ENCODE measurements at regions not wholly inside any gene's neighbourhood (a gene's known extent, or its start where the extent isn't known, plus 50 kb on each side); places are given as distances from the start of the nearest gene placed in this dataset.

GRCh38 chrX:42463706-42464490 is 314.1 kb downstream of the PPP1R2C start:
- H3K27me3 ChIP-seq: no peaks in the 10 kb centered on the region
- no peak overlapping the region for H3K4me3 ChIP-seq
- H3K36me3 ChIP-seq: no peaks in the 10 kb centered on the region
- H3K4me1 ChIP-seq: no peaks in the 10 kb centered on the region
- H3K9me3 ChIP-seq (replicated peaks): no peaks in the 10 kb centered on the region
- DNase-seq: no peak
- no peak overlapping the region for H3K27ac ChIP-seq

DNA sequence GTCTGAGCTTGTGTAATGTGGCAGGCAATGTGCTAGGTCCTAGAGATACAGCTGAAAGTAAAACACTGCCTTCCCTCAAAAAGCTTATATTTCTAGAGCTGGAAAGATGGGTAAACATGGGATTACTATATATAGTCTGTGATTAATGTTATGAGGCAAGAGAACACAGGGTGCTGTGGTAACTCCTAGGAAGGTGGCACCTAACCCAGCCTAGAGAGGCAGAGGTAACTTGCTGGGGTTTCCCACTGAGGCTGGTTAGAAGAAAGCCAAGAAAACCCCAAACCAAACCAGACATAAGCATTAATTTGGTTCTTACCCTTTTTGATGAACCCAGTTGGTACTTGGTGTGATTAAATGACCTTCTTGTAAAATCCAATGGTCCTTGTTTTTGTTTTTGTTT is 315.0 kb downstream of the PPP1R2C start:
- no peaks in the 10 kb centered on the region for H3K27me3 ChIP-seq
- no peak overlapping the region for H3K4me3 ChIP-seq
- H3K9me3 ChIP-seq (replicated peaks): no peaks in the 10 kb centered on the region
- no peaks in the 10 kb centered on the region for H3K4me1 ChIP-seq
- no peaks in the 10 kb centered on the region for H3K36me3 ChIP-seq
- H3K27ac ChIP-seq: no peak overlapping the region
- DNase-seq: no peak

DNA sequence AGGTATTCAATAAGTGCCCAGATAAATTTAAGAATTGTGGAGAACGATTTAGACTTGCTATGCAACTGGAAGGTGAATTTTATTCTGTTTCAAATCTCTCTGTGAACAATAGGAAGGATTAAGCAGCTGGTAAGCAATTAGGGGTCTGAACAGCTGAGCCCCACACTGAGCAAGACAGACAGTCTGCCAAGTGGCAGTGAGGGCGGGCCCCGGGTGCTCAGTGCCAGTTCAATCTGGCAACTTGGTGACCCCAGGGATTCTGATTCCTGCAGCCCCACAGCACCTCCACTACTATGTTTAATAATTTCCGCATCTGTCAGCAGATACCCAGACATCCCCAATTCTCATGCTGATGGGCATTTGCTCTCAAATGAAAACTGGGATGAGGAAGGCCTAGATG is 317.3 kb downstream of the PPP1R2C start:
- Histone ChIP-seq H3K4me3 (no peak overlapping the region), H3K27me3 (no peaks in the 10 kb centered on the region), H3K9me3 (replicated peaks) (no peaks in the 10 kb centered on the region), H3K36me3 (no peaks in the 10 kb centered on the region), H3K27ac (no peak overlapping the region), H3K4me1 (no peaks in the 10 kb centered on the region)
- peak; percentile 5 to 21 for DNase-seq

DNA sequence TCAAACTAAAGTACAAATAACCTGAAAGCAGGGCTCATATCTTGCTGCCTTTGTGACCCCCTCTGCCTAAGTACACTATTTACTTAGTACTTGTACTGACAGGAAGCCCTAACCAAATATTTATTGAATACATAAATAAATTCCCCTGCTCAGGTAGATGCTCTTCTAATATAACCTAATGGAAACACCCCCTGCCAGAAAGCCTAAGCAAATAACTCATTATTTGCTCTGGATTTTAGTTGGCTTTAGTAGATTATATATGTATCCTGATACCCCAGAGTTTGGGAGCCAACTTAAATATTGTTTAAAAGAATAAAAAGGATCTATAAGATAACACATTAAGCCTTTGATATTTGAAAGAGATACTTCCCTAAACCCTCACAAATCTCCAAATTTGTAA is 318.2 kb downstream of the PPP1R2C start:
- H3K27ac ChIP-seq: no peak overlapping the region
- no peaks in the 10 kb centered on the region for H3K27me3 ChIP-seq
- H3K4me3 ChIP-seq: no peak overlapping the region
- no peaks in the 10 kb centered on the region for H3K36me3 ChIP-seq
- no peaks in the 10 kb centered on the region for H3K4me1 ChIP-seq
- H3K9me3 ChIP-seq (replicated peaks): no peaks in the 10 kb centered on the region
- no peak for DNase-seq

DNA sequence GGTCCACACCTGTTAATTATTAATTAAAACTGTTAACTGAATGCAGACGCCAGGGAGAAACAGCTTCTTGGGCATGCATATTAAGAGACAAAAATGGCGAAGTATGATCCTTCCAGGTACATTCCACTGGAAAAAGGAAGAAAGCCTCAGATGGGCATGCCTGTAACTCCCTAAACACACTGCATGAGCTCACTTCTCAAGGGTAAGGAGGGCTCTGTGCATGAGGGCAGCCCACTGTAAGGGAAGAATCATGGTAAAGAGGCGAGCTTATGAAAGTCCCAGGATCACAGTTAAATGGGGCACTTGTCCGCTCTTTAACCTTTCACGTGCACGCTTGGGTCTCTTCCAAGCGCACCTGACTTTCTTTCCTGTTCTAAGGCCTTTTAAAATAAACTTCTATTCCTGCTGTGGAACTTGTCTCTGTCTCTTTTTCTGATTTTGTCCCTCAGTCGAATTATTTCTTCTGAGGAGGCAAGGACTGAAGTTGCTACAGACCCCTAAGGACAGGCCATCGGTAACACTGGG is 321.7 kb downstream of the PPP1R2C start:
- H3K4me1 ChIP-seq: no peaks in the 10 kb centered on the region
- no peaks in the 10 kb centered on the region for H3K36me3 ChIP-seq
- DNase-seq: no peak
- no peak overlapping the region for H3K4me3 ChIP-seq
- H3K27ac ChIP-seq: no peak overlapping the region
- H3K9me3 ChIP-seq (replicated peaks): no peaks in the 10 kb centered on the region
- no peaks in the 10 kb centered on the region for H3K27me3 ChIP-seq

DNA sequence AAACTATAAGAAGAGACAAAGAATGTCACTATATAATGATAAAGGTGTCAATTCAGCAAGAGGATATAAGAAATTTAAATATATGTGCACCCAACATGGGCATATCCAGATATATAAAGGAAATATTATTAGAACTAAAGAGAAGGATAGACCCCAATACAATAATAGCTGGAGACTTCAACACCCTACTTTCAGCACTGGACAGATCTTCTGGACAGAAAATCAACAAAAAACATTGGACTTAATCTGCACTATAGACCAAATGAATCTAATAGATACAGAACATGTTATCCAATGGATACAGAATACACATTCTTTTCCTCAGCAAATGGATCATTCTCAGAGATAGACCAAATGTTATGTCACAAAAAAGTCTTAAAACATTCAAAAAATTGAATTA is 327.7 kb downstream of the PPP1R2C start:
- Histone ChIP-seq H3K9me3 (replicated peaks) (no peaks in the 10 kb centered on the region), H3K27me3 (no peaks in the 10 kb centered on the region), H3K4me3 (no peak overlapping the region), H3K4me1 (no peaks in the 10 kb centered on the region), H3K36me3 (no peaks in the 10 kb centered on the region), H3K27ac (no peak overlapping the region)
- DNase-seq: no peak

DNA sequence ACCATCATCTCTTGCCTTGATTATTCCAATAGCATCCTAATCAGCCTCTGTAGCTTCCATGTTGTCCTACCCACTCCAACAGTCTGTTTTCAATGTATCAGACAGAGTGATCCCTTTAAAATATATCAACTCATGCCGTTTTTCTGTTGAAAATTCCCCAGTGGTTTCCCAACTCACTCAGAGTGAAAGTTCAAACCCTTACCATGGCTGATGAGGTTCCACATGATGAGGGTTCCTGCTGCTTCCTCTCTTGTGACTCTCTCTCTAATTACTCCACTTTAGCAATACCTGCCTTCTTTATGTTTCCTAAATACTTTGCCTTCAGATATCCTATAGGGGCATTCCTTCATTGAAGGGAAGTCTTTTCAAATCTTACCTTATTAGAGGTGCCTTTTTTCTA is 334.7 kb downstream of the PPP1R2C start:
- Histone ChIP-seq H3K9me3 (replicated peaks) (no peaks in the 10 kb centered on the region), H3K4me3 (no peak overlapping the region), H3K36me3 (no peaks in the 10 kb centered on the region), H3K27ac (no peak overlapping the region), H3K27me3 (no peaks in the 10 kb centered on the region), H3K4me1 (no peaks in the 10 kb centered on the region)
- no peak for DNase-seq

DNA sequence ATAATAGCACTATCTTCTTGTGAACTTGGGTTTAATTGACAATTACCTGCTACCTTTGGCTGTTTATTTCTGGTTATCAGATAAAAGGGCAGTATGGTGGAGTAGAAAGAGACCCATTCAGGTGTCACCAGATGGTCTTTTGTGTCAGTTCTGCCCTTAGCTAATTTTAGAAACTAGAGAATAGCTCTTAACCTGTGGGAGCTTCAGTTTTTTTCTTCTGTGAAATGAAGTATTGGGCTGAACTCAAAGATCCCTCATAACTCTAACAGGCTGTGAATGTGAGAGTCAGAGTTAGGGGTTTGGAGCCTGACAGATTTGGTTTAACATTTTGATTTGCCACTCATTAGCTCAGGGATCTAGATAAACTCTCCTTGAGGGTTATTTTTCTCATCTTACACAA is 335.2 kb downstream of the PPP1R2C start:
- no peaks in the 10 kb centered on the region for H3K27me3 ChIP-seq
- H3K4me1 ChIP-seq: no peaks in the 10 kb centered on the region
- H3K36me3 ChIP-seq: no peaks in the 10 kb centered on the region
- no peak overlapping the region for H3K27ac ChIP-seq
- H3K4me3 ChIP-seq: no peak overlapping the region
- no peak for DNase-seq
- H3K9me3 ChIP-seq (replicated peaks): no peaks in the 10 kb centered on the region

DNA sequence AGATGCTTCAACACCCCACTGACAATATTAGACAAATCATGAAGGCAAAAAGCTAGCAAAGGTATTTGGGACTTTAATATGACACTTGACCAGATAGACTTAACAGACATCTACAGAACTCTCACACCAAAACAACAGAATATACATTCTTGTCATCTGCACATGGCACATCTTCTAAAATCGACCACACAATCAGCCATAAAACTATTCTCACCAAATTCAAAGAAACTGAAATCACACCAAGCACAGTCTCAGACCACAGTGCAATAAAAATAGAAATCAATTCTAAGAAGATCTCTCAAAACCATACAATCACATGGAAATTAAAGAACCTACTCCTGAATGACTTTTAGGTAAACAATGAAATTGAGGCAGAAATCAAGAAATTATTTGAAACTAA is 340.8 kb downstream of the PPP1R2C start:
- no peak for DNase-seq
- no peaks in the 10 kb centered on the region for H3K4me1 ChIP-seq
- no peak overlapping the region for H3K4me3 ChIP-seq
- no peak overlapping the region for H3K27ac ChIP-seq
- no peaks in the 10 kb centered on the region for H3K9me3 ChIP-seq (replicated peaks)
- H3K27me3 ChIP-seq: no peaks in the 10 kb centered on the region
- H3K36me3 ChIP-seq: no peaks in the 10 kb centered on the region

GRCh38 chrX:42434458-42435166 is 343.4 kb downstream of the PPP1R2C start:
- Histone ChIP-seq H3K4me3 (no peak overlapping the region), H3K9me3 (replicated peaks) (no peaks in the 10 kb centered on the region), H3K4me1 (no peaks in the 10 kb centered on the region), H3K36me3 (no peaks in the 10 kb centered on the region), H3K27me3 (no peaks in the 10 kb centered on the region), H3K27ac (no peak overlapping the region)
- DNase-seq: no peak

GRCh38 chrX:42432552-42432951 is 345.4 kb downstream of the PPP1R2C start:
- no peak overlapping the region for H3K27ac ChIP-seq
- no peak overlapping the region for H3K4me3 ChIP-seq
- no peaks in the 10 kb centered on the region for H3K4me1 ChIP-seq
- no peaks in the 10 kb centered on the region for H3K9me3 ChIP-seq (replicated peaks)
- H3K36me3 ChIP-seq: no peaks in the 10 kb centered on the region
- DNase-seq: no peak
- no peaks in the 10 kb centered on the region for H3K27me3 ChIP-seq

DNA sequence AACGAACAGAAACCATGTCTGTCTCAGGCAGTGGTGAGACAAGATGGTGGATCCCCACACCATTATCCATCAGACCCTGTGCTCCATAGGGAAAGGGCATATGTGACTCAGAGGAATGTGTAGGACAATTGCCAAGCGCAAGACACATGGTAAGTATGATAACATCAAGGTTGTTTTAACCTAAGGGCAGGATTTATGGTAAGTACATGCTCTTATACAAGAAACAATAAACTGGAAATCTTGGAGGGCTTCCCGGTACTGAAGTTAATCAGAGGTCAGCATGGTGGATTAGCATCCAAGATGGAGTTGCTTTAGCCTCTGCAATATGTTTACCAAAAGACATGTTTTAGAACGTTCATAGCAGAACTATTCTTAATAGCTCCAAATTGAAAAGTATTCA is 355.0 kb downstream of the PPP1R2C start:
- no peaks in the 10 kb centered on the region for H3K4me1 ChIP-seq
- peak; percentile 53 to 71 for DNase-seq
- peak overlapping the region; percentile 3; the same call in 1 of the 2 replicates for H3K27ac ChIP-seq
- H3K9me3 ChIP-seq (replicated peaks): no peaks in the 10 kb centered on the region
- H3K4me3 ChIP-seq: no peak overlapping the region
- no peaks in the 10 kb centered on the region for H3K27me3 ChIP-seq
- H3K36me3 ChIP-seq: no peaks in the 10 kb centered on the region

- no peak for DNase-seq
- Histone ChIP-seq H3K4me3 (no peak overlapping the region), H3K36me3 (no peaks in the 10 kb centered on the region), H3K9me3 (replicated peaks) (no peaks in the 10 kb centered on the region), H3K4me1 (no peaks in the 10 kb centered on the region), H3K27ac (no peak overlapping the region), H3K27me3 (no peaks in the 10 kb centered on the region)
Measured at GRCh38 chrX:42420426-42420825, 357.5 kb downstream of the PPP1R2C start.

DNA sequence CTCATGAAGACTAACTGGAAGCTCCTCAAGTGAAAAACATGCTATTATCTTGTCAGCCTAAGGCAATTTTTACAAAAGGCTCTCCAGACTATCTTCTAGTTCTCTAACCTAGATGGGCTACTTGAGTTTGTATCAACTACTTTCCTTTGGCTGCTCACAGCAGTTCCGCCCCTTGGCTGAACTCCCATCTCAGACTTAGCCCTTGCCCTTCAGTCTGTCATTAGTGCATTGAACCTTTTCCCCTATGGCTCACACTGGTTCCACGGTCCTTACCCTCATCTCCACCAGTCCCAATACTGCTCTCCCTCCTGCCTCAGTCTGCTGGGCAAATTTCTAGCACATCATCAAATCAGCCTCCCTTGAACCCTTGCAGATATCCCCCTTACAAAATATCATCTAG is 362.3 kb downstream of the PPP1R2C start:
- DNase-seq: no peak
- Histone ChIP-seq H3K9me3 (replicated peaks) (no peaks in the 10 kb centered on the region), H3K36me3 (no peaks in the 10 kb centered on the region), H3K27ac (no peak overlapping the region), H3K4me3 (no peak overlapping the region), H3K27me3 (no peaks in the 10 kb centered on the region), H3K4me1 (no peaks in the 10 kb centered on the region)

- H3K36me3 ChIP-seq: no peaks in the 10 kb centered on the region
- H3K9me3 ChIP-seq (replicated peaks): no peaks in the 10 kb centered on the region
- H3K27me3 ChIP-seq: no peaks in the 10 kb centered on the region
- no peak for DNase-seq
- H3K4me3 ChIP-seq: no peak overlapping the region
- H3K27ac ChIP-seq: no peak overlapping the region
- no peaks in the 10 kb centered on the region for H3K4me1 ChIP-seq
Measured at GRCh38 chrX:42414057-42414456, 363.9 kb downstream of the PPP1R2C start.

Measured in SJCRH30 (cell line).